GM21576 (cell line): ENCODE measurements at regions not wholly inside any gene's neighbourhood (a gene's known extent, or its start where the extent isn't known, plus 50 kb on each side); places are given as distances from the start of the nearest gene placed in this dataset.
"Not testable (repeated sequence)": the region's sequence is repeated elsewhere in the genome, so short reads cannot be mapped to it uniquely, and the experiment has no call there.

Experiments used
- ATAC-seq: cut with Tn5 transposase; IDR thresholded peaks from one replicate; pipeline ENCODE4 v1.9.1; 2021; ENCODE audit warnings: mild to moderate bottlenecking, moderate library complexity; ENCODE audit not compliant: unreplicated experiment

DNA sequence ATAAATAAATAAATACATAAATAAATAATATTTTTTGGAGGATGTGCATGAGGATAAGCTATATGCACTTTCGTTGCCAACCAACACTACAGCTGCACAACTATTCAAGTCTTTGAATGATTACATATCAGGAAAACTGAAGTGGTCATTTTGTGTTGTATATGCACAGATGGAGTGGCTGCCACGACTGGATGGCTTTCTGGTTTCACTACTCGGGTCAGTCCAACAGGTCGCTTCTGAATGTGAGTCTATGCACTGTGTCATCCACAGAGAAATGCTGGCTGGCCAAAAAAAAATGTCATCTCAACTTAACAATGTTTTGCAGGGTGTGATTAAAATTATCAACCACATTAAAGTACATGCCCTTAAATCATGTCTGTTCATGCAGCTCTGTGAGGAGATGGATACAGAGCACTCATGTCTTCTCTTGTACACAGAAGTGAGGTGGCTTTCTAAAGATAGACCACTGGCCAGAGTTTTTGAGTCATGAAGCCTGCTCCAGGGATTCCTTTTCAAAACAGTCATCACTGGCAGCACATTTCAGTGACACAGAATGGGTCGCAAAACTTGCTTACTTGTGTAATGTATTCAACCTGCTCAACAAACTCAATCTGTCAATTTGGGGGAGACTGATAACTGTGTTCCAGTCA is 589.8 kb upstream of the CYLC2 start:
- ATAC-seq: no peak

- no peak for ATAC-seq
Measured at GRCh38 chr9:102403514-102403913, 591.6 kb upstream of the CYLC2 start.

DNA sequence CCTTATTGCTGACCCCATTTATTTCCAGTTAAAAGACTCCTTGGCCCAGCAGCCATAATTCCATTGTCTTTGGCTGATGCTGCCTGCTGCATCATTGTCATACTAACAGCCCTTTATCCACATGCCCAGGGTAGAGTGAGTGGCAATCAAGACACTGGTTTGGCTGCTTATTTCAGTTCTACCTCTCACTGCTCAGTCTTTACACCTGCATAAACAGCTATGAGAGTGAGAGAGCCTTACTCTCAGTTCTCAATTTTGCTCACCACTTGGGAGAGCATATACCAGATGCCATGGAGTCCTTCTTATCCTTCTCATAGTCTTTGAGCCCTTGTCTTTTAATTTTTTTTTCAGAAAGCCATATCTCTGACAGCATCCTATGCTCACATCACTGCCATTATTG is 596.9 kb upstream of the CYLC2 start:
- no peak for ATAC-seq

- ATAC-seq: not testable (repeated sequence)
Measured at GRCh38 chr9:102385620-102386019, 609.5 kb upstream of the CYLC2 start.

DNA sequence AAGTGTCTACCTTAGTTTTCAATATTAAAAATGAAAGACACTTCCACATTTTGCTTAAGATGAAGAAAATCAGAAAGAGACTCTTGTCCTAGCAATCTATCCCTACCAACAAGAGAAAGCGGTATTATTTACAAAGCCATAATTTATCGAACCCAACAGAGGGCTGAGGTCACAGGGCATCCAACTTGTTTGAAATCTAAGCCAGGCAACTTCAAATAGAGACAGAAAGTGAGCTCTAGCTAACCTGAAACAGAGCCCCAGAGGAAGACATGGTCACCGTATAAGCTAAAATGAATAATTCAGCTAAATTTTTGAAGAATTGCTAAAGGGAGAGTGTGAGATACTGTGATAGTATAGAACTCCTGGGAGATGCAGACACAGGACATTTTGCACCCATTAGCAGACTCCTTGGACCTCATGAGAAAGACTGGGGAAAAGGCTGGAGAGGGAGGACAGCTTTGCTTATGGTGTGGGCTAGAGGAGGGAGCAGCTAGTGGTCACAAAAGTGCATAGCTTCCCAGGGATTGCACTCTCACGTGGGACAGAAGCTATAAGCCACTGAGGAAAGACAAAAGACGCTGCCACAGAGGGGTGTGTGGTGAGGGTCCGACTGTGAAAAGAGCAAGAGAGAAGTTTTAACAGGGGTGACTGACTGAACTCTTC is 624.2 kb upstream of the GRIN3A start:
- ATAC-seq: no peak

- no peak for ATAC-seq
Measured at GRCh38 chr9:102360846-102361245, 622.4 kb upstream of the GRIN3A start.

GRCh38 chr9:102355982-102356381 is 617.5 kb upstream of the GRIN3A start:
- ATAC-seq: no peak

DNA sequence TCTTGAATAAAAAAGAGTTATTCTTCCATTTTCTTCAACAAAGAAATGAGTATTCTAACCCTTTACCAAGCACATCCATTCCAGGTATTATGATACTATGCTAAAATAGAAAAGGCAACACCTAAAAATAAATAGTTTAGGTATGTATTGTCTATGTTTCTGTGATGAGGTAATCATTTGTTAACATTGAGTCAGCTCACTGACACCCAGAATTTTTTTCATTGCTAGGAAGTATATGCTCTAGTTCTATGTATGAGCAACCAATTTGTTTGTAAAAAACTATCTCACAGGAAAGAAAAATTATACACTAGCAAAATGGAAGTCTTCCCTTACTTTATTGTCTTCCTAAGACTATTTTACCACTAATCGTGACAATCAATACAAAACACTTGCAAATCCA is 615.6 kb upstream of the GRIN3A start:
- no peak for ATAC-seq

DNA sequence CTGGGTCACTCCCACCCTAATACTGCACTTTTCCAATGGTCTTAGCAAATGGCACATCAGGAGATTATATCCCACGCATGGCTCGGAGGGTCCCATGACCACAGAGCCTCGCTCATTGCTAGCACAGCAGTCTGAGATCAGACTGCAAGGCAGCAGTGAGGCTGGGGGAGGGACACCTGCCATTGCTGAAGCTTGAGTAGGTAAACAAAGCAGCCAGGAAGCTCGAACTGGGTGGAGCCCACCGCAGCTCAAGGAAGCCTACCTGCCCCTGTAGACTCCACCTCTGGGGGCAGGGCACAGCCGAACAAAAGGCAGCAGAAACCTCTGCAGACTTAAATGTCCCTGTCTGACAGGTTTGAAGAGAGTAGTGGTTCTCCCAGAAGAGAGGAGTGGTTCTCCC is 599.0 kb upstream of the GRIN3A start:
- not testable (repeated sequence) for ATAC-seq

DNA sequence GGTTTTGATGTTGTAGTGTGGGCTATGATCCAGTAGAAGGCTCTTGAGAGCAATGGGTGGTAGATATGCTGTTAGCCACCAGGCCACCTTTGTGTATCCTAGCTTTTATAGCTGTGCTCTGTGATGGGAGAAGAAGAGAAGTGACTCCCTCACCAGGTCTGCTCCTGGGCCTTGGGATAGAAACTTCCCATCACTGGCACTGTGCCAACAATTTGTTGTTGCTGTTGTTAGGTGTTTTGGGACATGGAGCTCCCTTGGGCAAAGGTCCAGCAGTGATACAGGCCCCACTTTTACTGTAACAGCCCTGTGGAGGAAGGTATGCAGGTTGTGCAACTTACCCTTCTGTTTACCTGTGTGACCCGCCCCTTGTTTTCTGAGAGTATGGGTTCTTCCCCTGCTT is 570.9 kb upstream of the GRIN3A start:
- ATAC-seq: no peak

- ATAC-seq: no peak
Measured at GRCh38 chr9:102295188-102295587, 556.7 kb upstream of the GRIN3A start.

- ATAC-seq: no peak
Measured at GRCh38 chr9:102273952-102274351, 535.5 kb upstream of the GRIN3A start.

DNA sequence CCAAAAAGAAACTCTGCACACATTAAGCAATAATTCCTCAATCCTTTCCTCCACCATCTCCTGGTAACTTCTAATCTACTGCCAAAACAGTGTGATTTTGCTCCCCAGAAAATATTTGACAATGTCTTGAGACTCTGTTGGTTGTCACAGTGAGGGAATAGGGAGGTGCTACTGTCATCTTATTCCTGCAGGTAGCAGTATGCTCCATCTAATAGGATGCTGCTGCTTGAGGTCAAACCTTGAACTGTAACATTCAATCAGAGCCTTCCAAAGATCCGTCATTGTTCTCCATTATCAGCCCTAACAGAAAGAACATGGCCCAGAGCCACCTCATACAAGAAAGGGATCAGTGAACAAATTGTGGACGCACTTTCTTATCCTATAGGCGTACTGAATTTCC is 514.7 kb upstream of the GRIN3A start:
- ATAC-seq: no peak

GRCh38 chr9:102244916-102245315 is 506.5 kb upstream of the GRIN3A start:
- no peak for ATAC-seq

DNA sequence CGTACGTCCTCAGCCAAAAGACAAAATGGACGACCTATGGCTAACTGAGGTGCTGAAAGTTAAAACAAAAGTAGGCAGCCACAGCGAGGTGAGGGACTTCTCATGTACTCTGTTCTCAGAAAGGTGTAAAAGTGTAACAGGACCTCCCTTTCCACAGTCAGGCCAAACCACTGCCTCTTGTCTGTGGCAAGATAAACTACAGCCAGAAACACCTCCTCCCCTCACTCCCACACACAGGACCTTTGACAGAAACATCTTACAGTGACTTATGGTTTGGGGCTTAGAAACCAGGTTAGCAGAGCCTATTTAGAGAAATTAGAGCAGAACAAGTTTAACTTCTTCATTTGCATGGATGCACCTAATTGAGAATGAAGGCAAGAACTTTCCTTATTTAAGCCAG is 499.1 kb upstream of the GRIN3A start:
- ATAC-seq: no peak

DNA sequence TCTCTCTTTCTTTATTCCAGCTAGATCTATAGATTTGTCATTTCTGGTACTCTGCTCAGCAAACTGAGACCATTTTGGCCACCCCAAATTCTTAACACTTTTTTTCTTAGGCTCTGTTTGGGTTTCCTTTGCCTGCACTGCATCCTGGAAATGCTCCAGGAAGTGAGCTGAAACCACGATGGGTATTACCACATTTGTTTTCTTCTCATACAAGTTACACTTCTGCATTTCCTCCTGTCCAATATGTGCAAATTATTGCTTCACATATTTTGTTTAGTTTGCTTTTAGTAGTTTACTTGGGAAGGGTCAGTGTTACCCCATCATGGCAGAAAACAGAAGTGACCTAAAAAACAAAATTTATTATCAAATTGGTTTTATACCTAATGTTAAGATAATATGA is 498.6 kb upstream of the GRIN3A start:
- ATAC-seq: no peak

DNA sequence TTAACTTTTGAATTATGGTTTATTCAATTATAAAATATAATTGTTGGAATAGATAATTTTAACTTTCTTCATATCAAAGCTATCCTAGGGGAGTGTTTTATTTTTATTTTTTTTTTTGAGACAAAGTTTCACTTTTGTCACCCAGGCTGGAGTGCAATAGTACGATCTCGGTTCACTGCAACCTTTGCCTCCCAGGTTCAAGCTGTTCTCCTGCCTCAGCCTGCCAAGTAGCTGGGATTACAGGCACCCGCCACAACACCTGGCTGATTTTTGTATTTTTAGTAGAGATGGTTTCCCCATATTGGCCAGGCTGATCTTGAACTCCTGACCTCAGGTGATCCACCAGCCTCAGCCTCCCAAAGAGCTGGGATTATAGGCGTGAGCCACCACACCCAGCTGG is 489.0 kb upstream of the GRIN3A start:
- ATAC-seq: not testable (repeated sequence)

DNA sequence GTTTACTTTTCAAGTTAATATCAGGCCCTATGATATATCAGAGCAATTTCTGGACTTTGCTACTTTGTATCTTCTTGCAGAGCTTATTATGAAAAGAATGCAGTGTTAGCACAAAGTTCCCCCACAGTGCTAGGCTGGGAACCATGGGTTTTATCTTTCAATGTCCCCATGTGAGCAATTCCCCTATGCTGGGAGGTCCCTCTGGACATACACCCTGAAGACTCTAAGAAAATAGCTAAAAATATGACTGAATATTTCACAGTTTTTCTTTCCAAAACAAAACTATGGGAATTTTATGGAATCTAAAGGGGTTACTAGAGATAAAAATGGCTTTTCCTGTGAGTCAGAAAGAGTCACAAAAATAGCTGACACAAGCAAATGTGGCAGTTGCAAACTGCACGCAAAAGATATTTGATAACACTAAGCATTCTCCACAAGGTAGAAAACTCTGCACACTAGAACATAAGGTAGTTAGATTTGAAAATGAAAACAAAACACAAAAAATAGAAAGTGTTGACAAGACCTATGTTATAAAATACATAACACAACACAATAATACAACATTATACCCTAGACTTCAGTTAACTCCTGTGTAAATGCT is 487.5 kb upstream of the GRIN3A start:
- no peak for ATAC-seq

DNA sequence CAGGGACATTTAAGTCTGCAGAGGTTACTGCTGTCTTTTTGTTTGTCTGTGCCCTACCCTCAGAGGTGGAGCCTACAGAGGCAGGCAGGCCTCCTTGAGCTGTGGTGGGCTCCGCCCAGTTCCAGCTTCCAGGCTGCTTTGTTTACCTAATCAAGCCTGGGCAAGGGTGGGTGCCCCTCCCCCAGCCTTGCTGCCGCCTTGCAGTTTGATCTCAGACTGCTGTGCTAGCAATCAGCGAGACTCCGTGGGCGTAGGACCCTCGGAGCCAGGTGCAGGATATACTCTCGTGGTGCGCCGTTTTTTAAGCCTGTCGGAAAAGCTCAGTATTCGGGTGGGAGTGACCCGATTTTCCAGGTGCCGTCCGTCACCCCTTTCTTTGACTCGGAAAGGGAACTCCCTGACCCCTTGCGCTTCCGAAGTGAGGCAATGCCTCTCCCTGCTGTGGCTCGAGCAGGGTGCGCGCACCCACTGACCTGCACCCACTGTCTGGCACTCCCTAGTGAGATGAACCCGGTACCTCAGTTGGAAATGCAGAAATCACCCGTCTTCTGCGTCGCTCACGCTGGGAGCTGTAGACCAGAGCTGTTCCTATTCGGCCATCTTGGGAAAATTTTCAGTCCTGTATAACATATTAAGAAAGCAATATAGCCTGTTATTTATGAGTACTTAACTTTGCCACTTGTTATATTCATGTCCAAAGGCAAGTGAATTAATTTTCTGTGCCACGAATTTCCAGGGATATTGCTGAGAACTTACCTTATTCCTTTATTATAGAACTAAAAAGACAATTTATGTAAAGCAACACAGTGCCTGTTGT is 485.1 kb upstream of the GRIN3A start:
- ATAC-seq: not testable (repeated sequence)

GRCh38 chr9:102209176-102209575 is 470.7 kb upstream of the GRIN3A start:
- no peak for ATAC-seq

GRCh38 chr9:102206432-102206831 is 468.0 kb upstream of the GRIN3A start:
- ATAC-seq: no peak

GRCh38 chr9:102205251-102205650 is 466.8 kb upstream of the GRIN3A start:
- no peak for ATAC-seq
